Lower lobe of right lung (tissue), 2 donors: ENCODE measurements at regions not wholly inside any gene's neighbourhood (a gene's known extent, or its start where the extent isn't known, plus 50 kb on each side); places are given as distances from the start of the nearest gene placed in this dataset.

Source experiments
- ATAC-seq, 2 donors: fragments of 200-7000 bp; cut with Tn5 transposase; one replicate each; pipeline ENCODE4 v1.9.1; 2020 to 2022; ENCODE audit warnings: mild to moderate bottlenecking in 2 of 2, moderate library complexity in 2 of 2
- DNase-seq: peaks from one replicate; pipeline ENCODE4 v3.0.0-alpha.2; 2020
- H3K27ac ChIP-seq: fragments of 200-600 bp; one replicate; pipeline ENCODE4 v1.8.0; 2022
- H3K27me3 ChIP-seq: fragments of 200-600 bp; one replicate; pipeline ENCODE4 v1.8.0; 2022; ENCODE audit warnings: low read depth
- H3K36me3 ChIP-seq: fragments of 200-600 bp; one replicate; pipeline ENCODE4 v1.8.0; 2022; ENCODE audit warnings: mild to moderate bottlenecking
- H3K4me1 ChIP-seq: fragments of 200-600 bp; one replicate; pipeline ENCODE4 v1.8.0; 2022
- H3K4me3 ChIP-seq: fragments of 200-600 bp; one replicate; pipeline ENCODE4 v1.8.0; 2022; ENCODE audit warnings: mild to moderate bottlenecking
- H3K9me3 ChIP-seq: fragments of 200-600 bp; one replicate; pipeline ENCODE4 v1.8.0; 2022
- CTCF ChIP-seq: fragments of 200-600 bp; IDR thresholded peaks from one replicate; pipeline ENCODE4 v1.8.0; 2022; ENCODE audit warnings: antibody characterized with exemption, mild to moderate bottlenecking
- intact Hi-C: fragments of 100-400 bp; cut with DNase I; formaldehyde crosslinking; loops from one replicate; pipeline ENCODE4 v1.11.0; 2022
- donor health status: DM: no; HTN: yes; CAD: no; lungs with severe emphysema.

GRCh38 chr6:156701966-156702365, 75.2 kb upstream of the ARID1B start:
- no peak for ATAC-seq
- no peak for TF ChIP-seq CTCF
- no peaks in the 10 kb centered on the region for H3K4me1 ChIP-seq
- H3K4me3 ChIP-seq, result no peak overlapping the region
- H3K27me3 ChIP-seq, result no peaks in the 10 kb centered on the region
- intact Hi-C loops, result no loop called here
- DNase-seq, result no peak
- H3K36me3 ChIP-seq, result no peaks in the 10 kb centered on the region
- no peak overlapping the region for H3K27ac ChIP-seq
- no peaks in the 10 kb centered on the region for H3K9me3 ChIP-seq

DNA sequence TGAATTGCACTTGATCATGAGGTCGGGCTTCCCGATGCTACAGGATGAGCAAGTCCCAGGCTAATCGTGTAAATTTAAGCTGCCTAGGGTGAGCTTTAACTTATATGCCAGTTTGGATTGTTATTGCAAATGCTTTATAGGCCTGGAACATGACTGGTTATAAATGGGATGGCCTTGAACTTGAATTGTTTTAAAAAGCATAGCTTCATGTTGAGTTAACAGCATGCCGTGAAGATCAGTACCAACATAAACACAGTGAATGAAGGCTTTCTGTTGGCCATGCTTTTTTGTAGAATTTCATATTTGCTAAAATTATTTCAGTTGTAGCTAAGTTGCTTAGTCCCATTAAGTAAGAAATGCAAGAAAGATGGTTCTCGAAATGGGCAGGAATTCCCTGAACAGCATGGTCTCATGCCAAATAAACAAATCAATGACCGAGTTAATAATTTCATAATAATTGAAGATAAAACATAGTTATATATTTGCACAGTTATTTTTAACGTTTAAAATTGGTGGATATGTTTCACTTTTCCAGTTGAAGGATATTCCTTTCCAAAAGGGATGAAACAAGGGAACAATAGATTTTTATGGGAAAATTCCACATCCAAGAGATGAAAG, 76.6 kb upstream of the ARID1B start:
- no peaks in the 10 kb centered on the region for H3K27me3 ChIP-seq
- H3K27ac ChIP-seq, result no peak overlapping the region
- no peak for DNase-seq
- H3K36me3 ChIP-seq, result no peaks in the 10 kb centered on the region
- no peak for ATAC-seq
- H3K4me1 ChIP-seq, result no peaks in the 10 kb centered on the region
- H3K4me3 ChIP-seq, result no peak overlapping the region
- H3K9me3 ChIP-seq, result no peaks in the 10 kb centered on the region
- TF ChIP-seq CTCF, result no peak
- intact Hi-C loops, result no loop called here

- DNase-seq, result no peak
- ATAC-seq, result no peak
- Histone ChIP-seq H3K27ac (no peak overlapping the region), H3K4me3 (no peak overlapping the region), H3K9me3 (no peaks in the 10 kb centered on the region), H3K27me3 (no peaks in the 10 kb centered on the region), H3K4me1 (no peaks in the 10 kb centered on the region), H3K36me3 (no peaks in the 10 kb centered on the region)
- no peak for TF ChIP-seq CTCF
- intact Hi-C loops, result no loop called here
Measured at GRCh38 chr6:156699935-156700334, 77.2 kb upstream of the ARID1B start.

- Histone ChIP-seq H3K4me1 (no peaks in the 10 kb centered on the region), H3K27me3 (no peaks in the 10 kb centered on the region), H3K9me3 (no peaks in the 10 kb centered on the region), H3K27ac (no peak overlapping the region), H3K36me3 (no peaks in the 10 kb centered on the region), H3K4me3 (no peak overlapping the region)
- no peak for TF ChIP-seq CTCF
- no peak for ATAC-seq
- DNase-seq, result no peak
- intact Hi-C loops, result no loop called here
Measured at GRCh38 chr6:156699017-156699421, 78.2 kb upstream of the ARID1B start.

GRCh38 chr6:156698239-156699016, 78.8 kb upstream of the ARID1B start:
- no peaks in the 10 kb centered on the region for H3K9me3 ChIP-seq
- DNase-seq (no peak), ATAC-seq (no peak)
- no peak for TF ChIP-seq CTCF
- intact Hi-C loops, result no loop called here
- no peaks in the 10 kb centered on the region for H3K27me3 ChIP-seq
- no peaks in the 10 kb centered on the region for H3K4me1 ChIP-seq
- no peaks in the 10 kb centered on the region for H3K36me3 ChIP-seq
- no peak overlapping the region for H3K4me3 ChIP-seq
- no peak overlapping the region for H3K27ac ChIP-seq
